ENCODE measurements at regions not wholly inside any gene's neighbourhood (a gene's known extent, or its start where the extent isn't known, plus 50 kb on each side); places are given as distances from the start of the nearest gene placed in this dataset.

DNA sequence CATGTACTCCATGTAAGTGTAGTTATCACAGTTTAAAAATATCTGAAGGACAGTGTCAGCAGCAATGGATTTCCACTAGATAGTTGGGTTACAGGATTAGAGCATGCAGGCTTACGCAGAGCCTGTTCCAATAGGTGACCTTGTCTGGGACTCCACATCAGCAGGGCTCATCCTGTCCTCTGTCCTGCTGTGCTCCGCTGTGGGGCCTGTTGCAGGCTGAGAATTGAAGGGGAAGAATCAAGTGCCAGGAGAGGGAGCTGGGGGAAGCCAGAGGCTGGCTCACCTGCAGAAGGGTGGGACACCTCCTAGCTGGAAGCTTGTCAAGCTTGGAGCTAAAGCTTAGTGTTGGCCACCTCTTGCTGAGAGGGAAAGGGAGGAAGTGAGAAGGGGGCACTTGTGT lies 62.8 kb downstream of the XCL2 start:
- TF ChIP-seq, protein P1, sequence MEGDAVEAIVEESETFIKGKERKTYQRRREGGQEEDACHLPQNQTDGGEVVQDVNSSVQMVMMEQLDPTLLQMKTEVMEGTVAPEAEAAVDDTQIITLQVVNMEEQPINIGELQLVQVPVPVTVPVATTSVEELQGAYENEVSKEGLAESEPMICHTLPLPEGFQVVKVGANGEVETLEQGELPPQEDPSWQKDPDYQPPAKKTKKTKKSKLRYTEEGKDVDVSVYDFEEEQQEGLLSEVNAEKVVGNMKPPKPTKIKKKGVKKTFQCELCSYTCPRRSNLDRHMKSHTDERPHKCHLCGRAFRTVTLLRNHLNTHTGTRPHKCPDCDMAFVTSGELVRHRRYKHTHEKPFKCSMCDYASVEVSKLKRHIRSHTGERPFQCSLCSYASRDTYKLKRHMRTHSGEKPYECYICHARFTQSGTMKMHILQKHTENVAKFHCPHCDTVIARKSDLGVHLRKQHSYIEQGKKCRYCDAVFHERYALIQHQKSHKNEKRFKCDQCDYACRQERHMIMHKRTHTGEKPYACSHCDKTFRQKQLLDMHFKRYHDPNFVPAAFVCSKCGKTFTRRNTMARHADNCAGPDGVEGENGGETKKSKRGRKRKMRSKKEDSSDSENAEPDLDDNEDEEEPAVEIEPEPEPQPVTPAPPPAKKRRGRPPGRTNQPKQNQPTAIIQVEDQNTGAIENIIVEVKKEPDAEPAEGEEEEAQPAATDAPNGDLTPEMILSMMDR (IDR thresholded peaks at IDR 0.05; ENCODE audit: low read length), result no peak
- TF ChIP-seq EZH2 (optimal IDR thresholded peaks at IDR 0.05; ENCODE audit: low read depth, low read length), result no peak
- no peak for TF ChIP-seq EZH2phosphoT487 (IDR thresholded peaks at IDR 0.05; ENCODE audit: low read length)
